RPMI7951 (cell line): ENCODE measurements at regions not wholly inside any gene's neighbourhood (a gene's known extent, or its start where the extent isn't known, plus 50 kb on each side); places are given as distances from the start of the nearest gene placed in this dataset.

Source experiments
- DNase-seq: peaks from one replicate; pipeline ENCODE4 v3.0.0-alpha.2; 2012; ENCODE audit warnings: low read depth

DNA sequence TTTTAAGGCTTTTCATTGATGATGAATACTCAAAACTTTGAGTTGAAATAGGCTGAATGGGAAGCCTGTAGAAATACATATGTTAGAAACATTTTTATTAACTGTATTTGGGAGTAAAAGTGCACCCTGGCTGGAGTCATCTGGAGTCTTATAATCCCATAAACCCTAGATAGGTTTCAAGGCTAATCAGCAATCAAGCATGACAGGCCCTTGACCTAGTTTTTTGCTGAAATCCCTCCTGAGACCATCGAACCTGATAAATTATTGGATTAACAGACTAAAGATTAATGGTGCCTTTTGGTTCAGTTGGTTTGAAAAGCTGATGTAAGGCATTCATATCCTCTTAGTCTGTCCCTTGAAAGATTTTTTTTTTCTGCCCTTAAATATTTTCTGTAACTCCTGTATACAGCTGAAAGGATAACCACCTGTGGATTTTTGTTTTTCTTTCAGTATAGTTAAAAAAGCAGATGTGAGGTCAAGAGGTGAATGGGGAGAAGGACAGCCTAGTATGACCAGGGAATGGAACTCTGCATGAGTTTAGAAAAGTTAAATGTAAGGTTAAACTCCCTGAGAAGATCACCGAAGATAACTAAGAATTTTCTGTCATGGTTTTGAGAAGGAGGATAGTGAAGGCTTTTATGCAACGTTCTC, 69.4 kb upstream of the STXBP5L start:
- no peak for DNase-seq

DNA sequence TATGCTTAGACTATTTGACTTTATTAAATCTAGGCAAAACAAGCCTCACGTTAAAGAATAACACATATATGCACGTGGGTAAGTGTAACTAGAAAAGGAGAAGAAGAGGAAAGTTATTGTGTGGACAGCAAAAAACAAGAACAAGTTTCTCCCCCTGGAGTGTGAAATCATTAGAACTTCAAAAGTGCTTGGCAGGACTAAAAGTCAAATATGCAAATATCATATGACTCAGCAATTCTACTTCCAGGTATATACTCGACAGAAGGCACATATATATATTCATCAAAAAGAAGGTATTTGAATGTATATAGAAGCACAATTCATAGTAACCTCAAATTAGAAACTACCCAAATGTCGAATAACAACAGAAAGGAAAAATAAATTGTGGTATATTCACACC, 68.9 kb upstream of the STXBP5L start:
- no peak for DNase-seq

DNA sequence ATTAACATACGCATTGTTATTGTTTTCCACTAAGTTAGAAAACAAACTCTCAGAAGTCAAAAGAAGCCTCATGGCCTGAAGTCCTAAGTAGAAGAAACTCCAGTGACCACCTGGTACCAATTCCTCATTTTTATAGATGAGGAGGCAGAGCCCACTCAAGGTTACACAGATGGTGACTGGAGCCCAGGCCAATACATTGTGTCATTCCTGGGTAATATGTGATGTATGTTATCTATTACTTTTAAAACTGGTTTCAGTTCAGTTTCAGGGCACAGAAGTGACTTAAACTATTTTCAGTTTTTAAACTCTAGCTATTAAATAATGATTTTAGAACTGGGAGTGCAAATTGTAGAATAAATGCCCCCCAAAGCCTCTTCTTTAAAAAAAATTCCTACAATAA, 66.7 kb upstream of the STXBP5L start:
- DNase-seq = no peak

DNA sequence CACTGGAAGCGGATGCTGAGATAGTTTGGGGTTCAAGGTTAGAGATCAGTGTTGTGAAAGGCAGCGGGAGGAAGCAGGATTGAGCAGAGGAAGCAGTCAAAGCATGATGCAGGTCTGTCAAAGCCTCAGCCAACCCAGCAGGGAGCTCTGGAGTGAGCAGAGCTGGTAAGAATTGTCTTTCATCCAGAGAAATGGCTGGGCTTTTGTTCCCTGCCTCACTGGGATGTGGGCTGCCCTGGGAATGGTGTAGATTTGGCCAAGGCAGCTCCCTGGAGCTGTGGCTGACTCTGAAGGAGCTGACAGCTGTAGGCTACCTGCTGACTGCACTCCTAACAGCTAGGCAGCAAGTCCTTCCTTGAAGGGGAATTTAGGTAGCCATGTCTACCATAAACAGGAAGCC, 61.9 kb upstream of the STXBP5L start:
- no peak for DNase-seq

DNA sequence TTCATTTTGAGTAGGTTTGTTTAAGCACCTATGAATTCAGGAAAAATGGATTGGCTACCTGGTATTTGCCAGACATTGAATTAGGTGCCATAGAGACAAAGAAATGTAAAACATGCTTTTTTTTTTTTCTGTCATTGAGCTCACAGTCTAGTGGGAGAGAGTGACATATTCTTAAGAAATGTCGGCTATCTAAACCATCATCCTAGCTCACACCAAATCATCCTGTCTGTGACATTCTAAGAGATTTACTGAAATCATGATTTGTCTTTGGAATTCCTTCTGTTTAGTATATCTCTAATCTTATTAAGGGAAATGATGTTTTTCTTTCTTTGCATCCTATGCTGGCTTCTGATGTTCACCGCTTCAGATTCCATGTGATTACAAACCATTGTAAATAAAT, 59.5 kb upstream of the STXBP5L start:
- no peak for DNase-seq

DNA sequence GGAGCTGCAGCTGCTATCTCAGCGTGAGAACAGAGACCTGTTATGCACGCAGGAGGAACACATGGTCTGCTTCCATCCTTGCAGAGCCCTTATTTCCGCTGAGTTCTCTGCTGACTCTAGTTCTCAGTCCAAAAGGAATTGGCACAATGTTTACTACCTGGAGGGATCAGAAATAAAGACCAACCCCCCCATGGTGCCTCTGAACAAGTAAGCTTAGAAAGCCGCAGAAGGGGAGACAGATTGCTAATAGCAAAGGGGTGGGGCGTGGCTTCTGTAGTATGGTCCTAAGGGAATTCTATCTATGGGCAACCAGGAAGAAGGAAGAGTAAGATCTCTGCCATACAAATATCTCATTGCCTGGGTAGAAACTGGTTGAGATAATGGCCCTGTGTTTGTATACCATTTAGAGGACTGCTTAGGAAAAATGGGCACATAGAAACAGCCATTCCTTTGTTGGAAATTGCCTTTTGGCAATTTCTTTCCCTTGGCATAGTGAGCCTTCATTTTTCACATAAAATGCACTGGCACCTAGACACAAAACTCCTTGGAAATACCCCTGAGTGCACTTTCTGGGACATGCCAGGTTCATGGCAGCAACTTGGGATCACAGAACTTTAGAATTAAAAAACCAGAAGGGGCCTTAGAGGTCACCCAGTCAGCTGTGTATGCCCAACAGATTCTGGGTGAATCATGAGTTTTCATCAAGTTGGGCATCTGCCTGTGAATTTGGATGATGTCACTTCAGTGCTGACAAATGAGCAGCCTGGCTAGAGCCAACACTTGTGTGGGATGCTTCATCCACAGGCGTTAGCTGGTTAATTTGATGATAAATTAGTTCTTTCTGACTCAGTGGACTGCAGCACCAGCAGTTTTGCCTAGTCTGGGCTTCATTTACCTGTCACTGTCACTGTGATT, 57.4 kb upstream of the STXBP5L start:
- peak; percentile 7 for DNase-seq

DNA sequence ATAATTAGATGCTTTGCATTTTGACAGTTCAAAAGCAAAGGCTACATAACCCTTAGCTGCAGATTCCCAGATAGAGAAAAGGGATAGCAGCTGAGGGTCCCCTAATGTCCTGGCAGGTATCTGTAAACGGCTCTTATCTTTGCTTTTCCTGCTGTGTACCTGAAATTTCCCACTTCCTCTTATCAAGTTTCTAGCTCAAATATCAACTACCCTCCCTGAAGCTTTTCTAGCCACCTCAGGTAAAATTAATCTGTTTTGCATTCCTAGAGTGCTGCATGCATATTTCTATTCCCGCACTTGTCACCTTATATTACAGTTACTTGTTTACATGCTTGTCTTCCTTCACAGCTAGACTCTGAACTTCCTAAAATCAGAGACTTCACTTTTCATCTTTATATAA, 55.6 kb upstream of the STXBP5L start:
- no peak for DNase-seq

DNA sequence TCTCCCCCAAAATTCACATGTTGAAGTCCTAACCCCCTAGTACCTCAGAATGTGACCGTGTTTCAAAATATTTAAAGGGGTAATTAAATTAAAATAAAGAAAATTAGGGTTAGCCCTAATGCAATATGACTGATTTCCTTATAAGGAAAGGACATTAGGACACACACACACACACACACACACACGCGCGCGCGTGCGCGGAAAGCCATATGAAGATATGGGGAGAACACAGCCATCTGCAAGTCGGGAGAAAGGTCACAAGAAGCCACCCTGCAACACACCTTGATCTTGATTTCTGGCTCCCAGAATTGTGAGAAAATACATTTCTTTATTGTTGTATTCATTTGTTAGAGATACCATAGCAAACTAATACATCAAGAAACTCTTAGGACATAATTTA, 54.6 kb upstream of the STXBP5L start:
- DNase-seq = no peak

DNA sequence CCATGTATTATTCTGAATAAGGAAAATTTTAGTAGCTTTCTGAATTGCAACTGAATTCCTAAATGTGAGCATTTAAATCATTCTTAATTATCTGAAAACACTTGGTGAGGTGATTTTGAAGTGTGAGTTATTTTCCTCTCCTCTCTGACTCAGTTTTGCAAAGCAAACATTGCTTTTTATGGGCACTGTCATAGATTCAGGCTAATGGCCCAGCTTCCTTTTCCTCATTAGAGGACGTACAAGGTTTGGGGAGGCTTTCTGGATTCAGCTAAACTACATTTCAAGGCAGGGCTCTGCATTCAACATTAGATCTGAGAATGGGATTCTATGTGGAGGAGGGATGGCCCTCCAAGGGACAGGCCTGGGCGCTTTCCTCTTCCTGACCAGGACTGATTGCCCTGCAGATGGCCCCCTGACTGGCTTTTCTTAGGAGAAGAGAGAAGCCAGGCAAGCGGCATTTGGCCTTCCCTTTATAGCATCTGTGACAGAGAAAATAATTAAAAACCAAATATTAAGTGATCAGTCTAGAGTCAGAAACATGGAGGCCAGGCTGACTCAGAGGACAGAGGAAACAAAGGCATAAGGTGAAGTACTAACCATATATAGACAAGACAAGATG, 53.0 kb upstream of the STXBP5L start:
- DNase-seq = no peak

DNA sequence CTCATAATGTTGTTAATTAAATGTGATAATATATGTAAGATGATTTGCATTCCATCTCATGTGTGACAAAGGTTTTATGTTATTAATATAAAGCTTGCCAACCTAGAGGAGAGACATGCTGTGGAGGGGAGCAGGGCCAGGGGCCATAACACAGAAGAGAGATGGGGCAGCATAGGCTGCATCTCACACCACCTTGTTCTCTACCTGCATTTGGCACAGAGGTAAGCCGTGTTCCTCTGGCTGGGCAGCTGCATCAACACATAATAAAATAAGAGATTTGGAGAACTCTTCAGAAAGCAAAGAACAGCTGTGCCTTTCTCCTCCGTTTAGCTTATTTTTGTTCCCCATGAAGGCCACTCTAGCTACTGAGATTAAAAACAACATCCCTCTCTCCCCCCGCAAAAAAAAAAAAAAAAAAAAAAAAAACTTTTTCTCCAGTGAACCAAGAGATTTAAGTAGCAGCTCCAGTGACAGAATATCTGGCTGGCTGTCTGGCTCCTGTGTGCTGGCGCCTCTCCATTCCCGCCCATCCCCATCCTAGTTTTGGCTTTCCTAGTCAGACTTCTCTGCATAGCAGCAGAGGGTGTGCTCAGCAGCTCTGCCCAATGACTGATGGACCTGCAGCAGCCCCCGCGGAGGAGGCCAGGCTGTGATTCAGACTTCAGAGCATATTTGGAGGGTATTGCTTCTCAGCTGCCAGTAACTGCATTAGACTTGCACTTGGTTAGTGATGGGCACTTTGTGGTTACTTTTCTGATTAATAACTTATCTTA, 52.2 kb upstream of the STXBP5L start:
- peak; percentile 17 for DNase-seq
